NCI-H2196 treated with DMSO at 0.1 percent for 48 hours (cell line): ENCODE measurements at regions not wholly inside any gene's neighbourhood (a gene's known extent, or its start where the extent isn't known, plus 50 kb on each side); places are given as distances from the start of the nearest gene placed in this dataset.
"Not testable (repeated sequence)": the region's sequence is repeated elsewhere in the genome, so short reads cannot be mapped to it uniquely, and the experiment has no call there.

Experiments used
- DNase-seq: peaks from one replicate; lab custom pipeline; 2025; ENCODE audit not compliant: unreplicated experiment; lab: John Stamatoyannopoulos, UW

DNA sequence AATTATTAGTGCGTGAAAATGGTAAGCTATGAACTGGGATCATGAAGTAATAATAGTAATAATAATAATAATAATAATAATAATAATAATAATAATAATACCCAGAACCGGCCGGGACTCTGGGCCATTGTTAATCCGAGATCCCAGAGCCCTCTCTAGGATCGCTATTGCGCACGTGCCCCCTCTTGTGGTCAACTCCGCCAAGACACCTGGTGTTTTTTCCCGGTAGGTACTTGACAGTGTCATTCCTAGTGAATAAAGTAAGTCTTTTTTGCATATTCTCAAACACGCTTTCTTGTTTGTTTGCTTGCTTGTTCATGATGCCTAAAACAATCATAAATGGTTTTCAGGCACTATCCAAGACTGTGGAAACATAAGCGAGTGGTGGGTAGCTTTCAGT is 513.7 kb downstream of the RPIA start:
- DNase-seq, result not testable (repeated sequence)

GRCh38 chr2:89208144-89208932 is 516.9 kb downstream of the RPIA start:
- not testable (repeated sequence) for DNase-seq

DNA sequence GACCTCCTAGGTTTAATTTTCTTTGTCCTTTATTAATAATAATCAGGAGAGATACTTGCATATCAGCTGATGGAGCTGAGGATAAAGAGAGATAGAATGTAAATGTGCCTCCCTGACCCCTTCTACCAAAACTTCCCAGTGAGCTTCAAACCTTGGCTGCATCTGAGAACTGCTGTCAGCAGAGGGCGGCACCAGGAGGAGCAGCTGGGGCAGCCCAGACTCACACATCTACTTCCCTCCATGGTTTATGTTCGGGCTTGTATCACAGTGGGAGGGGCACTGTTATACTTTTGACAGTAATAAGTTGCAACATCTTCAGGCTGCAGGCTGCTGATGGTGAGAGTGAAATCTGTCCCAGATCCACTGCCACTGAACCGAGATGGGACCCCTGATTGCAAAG is 521.7 kb downstream of the RPIA start:
- DNase-seq, result not testable (repeated sequence)

DNA sequence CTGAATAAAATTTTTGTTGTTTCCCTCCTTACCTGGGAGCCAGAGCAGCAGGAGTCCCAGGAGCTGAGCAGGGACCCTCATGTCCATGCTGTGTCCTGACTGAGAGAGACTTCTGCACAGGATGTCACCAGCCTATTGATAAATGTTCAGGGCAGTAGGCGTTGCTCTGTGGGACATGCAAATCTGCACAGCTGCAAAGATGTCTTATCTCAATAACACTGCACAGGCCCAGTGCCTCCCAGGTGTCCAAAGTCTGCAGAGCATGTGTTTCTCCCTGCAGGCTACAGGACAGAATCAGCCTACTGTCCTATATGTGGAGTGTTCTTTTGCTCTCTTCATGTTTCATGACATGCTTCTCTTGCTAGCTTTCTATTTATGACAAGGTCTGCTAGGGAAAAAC is 522.3 kb downstream of the RPIA start:
- not testable (repeated sequence) for DNase-seq

DNA sequence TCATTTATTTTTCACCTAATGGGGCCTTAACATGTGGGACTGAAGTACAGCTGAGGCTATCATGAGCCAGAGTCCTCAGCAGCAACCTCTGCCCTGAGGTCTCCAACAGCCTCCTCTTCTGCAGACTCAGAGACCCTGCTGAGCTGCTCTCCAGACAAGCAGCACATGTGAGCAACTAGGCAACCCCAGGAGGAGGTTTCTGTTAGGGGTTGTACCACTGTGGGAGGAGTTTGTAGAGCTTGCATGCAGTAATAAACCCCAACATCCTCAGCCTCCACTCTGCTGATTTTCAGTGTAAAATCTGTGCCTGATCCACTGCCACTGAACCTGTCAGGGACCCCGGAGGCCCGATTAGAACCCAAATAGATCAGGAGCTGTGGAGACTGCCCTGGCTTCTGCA is 530.0 kb downstream of the RPIA start:
- not testable (repeated sequence) for DNase-seq

GRCh38 chr2:89222063-89222732 is 530.7 kb downstream of the RPIA start:
- DNase-seq, result not testable (repeated sequence)

GRCh38 chr2:89224803-89225202 is 533.3 kb downstream of the RPIA start:
- not testable (repeated sequence) for DNase-seq

- not testable (repeated sequence) for DNase-seq
Observed at GRCh38 chr2:89229979-89230378, 538.5 kb downstream of the RPIA start.

DNA sequence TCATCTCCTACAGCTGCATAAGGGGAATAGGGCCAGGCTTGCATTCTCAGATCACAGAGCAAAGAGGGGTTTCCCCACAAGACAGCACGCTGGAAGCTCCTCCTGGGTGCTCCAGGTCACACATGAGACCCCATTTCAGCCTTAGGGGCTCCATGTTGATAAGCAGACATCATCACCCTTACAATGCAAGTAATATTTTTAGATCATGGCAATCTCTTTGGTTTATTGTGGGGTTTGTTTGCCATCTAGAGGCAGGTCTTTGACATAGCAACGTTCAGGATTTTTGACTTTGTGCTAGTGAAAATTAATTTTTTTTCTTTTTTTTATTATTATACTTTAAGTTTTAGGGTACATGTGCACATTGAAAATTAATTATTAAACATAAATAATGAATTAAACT is 539.8 kb downstream of the RPIA start:
- not testable (repeated sequence) for DNase-seq

- DNase-seq, result not testable (repeated sequence)
Observed at GRCh38 chr2:89233931-89234330, 542.5 kb downstream of the RPIA start.

- not testable (repeated sequence) for DNase-seq
Observed at GRCh38 chr2:89234818-89235466, 543.5 kb downstream of the RPIA start.

DNA sequence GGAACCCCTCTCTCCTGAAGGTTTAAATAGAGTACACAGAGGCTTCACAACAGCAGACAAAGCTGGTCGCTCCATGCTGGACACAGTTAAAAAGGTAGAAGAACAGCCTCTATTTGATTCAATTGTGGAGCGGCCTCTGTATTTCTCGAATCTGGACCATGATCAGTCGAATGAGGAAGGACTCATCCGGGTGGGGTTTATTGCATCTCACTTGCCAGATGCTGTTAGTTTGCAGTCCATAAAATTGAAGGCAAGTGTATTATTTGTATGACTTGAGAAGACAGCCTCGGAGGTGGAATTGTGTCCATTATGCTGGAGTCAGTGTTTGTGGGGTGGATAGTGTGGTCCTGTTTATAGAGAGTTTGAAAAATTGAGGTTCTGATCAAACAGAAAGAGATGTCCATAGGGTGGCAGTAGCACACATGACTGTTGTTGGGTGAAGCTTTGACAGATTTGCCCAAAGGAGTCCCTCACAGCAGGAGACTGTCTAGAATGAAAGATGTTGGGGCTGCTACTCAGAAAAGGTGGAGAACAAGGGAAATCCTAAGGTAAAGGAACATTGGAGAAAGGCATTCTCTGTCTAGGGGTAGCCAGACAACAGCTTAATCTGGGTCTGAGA is 545.5 kb downstream of the RPIA start:
- not testable (repeated sequence) for DNase-seq

DNA sequence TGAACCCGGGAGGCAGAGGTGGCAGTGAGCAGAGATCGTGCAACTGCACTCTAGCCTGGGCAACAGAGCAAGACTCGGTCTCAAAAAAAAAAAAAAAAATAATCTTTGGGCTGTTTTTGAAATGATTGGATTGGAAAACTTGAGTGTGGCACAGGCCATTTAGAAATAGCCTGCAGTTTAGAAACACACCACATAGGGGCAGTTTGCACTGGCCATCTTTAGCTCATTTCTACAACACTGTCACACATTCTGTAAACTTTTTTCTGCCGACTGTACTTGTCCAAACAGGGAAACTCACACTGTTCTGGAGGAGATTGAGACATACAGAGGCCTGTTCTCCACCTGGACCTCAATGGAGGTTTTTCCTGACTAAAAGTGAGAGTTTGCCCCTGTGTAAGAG is 546.3 kb downstream of the RPIA start:
- DNase-seq, result not testable (repeated sequence)

- DNase-seq, result not testable (repeated sequence)
Observed at GRCh38 chr2:89243114-89243700, 551.7 kb downstream of the RPIA start.

GRCh38 chr2:89244407-89244806 is 552.9 kb downstream of the RPIA start:
- DNase-seq, result not testable (repeated sequence)

DNA sequence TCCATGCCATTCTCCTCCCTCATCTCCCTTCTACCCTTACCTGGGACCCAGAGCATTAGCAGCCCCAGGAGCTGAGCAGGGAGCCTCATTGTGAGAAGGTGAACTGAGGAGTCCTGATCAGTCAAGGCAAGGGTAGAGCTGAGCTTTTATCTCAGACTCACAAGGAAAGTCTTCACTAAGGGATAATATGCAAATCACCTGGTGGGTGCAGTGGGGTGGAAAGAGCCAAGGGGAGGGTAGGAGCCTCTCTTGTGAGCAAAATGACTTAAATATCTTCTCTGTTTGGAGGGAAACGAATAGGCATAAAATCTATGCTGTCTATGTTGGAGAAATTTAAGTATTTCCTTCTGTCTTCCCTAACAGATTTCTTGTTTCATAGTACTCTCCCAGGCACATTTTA is 554.0 kb downstream of the RPIA start:
- DNase-seq, result not testable (repeated sequence)

- not testable (repeated sequence) for DNase-seq
Observed at GRCh38 chr2:89246027-89246426, 554.6 kb downstream of the RPIA start.

- not testable (repeated sequence) for DNase-seq
Observed at GRCh38 chr2:89246620-89247019, 555.1 kb downstream of the RPIA start.

- not testable (repeated sequence) for DNase-seq
Observed at GRCh38 chr2:89255013-89255412, 563.5 kb downstream of the RPIA start.

- DNase-seq, result not testable (repeated sequence)
Observed at GRCh38 chr2:89273443-89273842, 582.0 kb downstream of the RPIA start.

GRCh38 chr2:89280536-89280935 is 589.1 kb downstream of the RPIA start:
- DNase-seq, result not testable (repeated sequence)
